ENCODE measurements at regions not wholly inside any gene's neighbourhood (a gene's known extent, or its start where the extent isn't known, plus 50 kb on each side); places are given as distances from the start of the nearest gene placed in this dataset.

- TF ChIP-seq POLR2AphosphoS5 (IDR thresholded peaks at IDR 0.05; ENCODE audit: borderline replicate concordance, low read depth, low read length): no peak
- no peak for TF ChIP-seq EZH2 (IDR thresholded peaks at IDR 0.05)
Measured at GRCh38 chr6:112865131-112865530, 518.0 kb downstream of the RFPL4B start.

All from SK-N-MC (cell line).